Progenitor cell of endocrine pancreas (in vitro differentiated cells): ENCODE measurements at regions not wholly inside any gene's neighbourhood (a gene's known extent, or its start where the extent isn't known, plus 50 kb on each side); places are given as distances from the start of the nearest gene placed in this dataset.

Source experiments
- DNase-seq: peaks from one replicate; pipeline ENCODE4 v3.0.0; 2021; ENCODE audit warnings: low spot score; ENCODE audit not compliant: unreplicated experiment
- H3K27ac Mint-ChIP-seq: 2 replicates; pipeline ENCODE4 v1.8.0; 2021; ENCODE audit warnings: mild to moderate bottlenecking, moderate library complexity, mixed read lengths
- H3K27me3 Mint-ChIP-seq: 2 replicates; pipeline ENCODE4 v1.8.0; 2021; ENCODE audit warnings: mixed read lengths
- H3K36me3 Mint-ChIP-seq: 2 replicates; pipeline ENCODE4 v1.8.0; 2022; ENCODE audit warnings: mixed read lengths; ENCODE audit not compliant: insufficient read depth
- H3K4me1 Mint-ChIP-seq: 2 replicates; pipeline ENCODE4 v1.8.0; 2021; ENCODE audit warnings: low read depth, mixed read lengths
- H3K4me3 Mint-ChIP-seq: 2 replicates; pipeline ENCODE4 v1.8.0; 2021; ENCODE audit warnings: low read depth, mild to moderate bottlenecking, moderate library complexity, mixed read lengths
- H3K9me3 Mint-ChIP-seq: 2 replicates; pipeline ENCODE4 v1.8.0; 2021; ENCODE audit warnings: low read depth, mixed read lengths
- TF ChIP-seq, protein P1 (sequence below): fragments of 200-600 bp; sonication (generic); IDR thresholded peaks from one replicate; pipeline ENCODE4 v1.5.0; 2021; ENCODE audit warnings: antibody characterized with exemption, mild to moderate bottlenecking; ENCODE audit not compliant: unreplicated experiment

DNA sequence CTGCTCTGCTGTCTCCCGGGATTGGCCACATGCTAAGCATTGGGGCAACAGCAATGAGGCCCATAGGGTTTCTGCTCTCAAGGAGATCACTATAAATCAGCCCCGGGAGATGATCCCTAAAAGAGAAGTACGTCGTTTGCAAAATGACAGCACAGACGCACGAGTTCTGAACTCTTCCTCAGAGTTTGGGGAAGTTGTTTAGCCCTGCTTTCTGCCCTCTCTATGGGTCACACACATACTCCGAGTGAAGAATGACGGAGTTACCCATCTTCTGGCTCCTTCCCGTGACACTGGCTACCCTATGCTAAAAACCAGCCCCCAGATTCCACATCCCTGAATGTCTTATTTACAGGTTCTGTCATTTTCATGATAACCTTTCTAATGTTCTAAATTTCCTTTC lies 258.0 kb upstream of the PLEKHG7 start:
- Mint-ChIP-seq H3K4me3 (no peak overlapping the region), H3K36me3 (no peaks in the 10 kb centered on the region), H3K27ac (no peak overlapping the region), H3K27me3 (no peaks in the 10 kb centered on the region), H3K9me3 (peaks cover 5% of the 10 kb centered on the region), H3K4me1 (peaks cover 8% of the 10 kb centered on the region)
- TF ChIP-seq, protein P1, sequence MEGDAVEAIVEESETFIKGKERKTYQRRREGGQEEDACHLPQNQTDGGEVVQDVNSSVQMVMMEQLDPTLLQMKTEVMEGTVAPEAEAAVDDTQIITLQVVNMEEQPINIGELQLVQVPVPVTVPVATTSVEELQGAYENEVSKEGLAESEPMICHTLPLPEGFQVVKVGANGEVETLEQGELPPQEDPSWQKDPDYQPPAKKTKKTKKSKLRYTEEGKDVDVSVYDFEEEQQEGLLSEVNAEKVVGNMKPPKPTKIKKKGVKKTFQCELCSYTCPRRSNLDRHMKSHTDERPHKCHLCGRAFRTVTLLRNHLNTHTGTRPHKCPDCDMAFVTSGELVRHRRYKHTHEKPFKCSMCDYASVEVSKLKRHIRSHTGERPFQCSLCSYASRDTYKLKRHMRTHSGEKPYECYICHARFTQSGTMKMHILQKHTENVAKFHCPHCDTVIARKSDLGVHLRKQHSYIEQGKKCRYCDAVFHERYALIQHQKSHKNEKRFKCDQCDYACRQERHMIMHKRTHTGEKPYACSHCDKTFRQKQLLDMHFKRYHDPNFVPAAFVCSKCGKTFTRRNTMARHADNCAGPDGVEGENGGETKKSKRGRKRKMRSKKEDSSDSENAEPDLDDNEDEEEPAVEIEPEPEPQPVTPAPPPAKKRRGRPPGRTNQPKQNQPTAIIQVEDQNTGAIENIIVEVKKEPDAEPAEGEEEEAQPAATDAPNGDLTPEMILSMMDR: no peak
- DNase-seq: no peak

DNA sequence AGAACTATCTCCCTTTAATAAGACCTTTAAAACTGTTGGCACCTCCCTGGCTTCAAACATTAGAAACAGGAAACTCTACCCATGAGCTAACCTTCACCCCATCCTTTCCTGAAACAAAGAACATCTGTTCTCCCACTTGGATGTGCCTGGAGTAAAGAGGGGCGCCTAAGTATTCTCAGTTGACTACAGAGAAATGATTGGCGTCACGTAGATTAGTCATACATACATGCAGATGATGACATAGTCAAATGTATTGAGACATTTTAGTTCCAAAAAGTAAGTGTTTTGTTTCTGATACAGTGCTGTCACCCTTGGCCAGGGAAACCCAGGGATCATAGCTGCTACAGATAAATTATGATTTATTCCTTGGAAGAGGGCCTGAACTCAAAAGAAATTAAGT lies 260.0 kb upstream of the PLEKHG7 start:
- TF ChIP-seq, protein P1: no peak
- Mint-ChIP-seq H3K4me1 (peaks cover 8% of the 10 kb centered on the region), H3K27ac (no peak overlapping the region)

DNA sequence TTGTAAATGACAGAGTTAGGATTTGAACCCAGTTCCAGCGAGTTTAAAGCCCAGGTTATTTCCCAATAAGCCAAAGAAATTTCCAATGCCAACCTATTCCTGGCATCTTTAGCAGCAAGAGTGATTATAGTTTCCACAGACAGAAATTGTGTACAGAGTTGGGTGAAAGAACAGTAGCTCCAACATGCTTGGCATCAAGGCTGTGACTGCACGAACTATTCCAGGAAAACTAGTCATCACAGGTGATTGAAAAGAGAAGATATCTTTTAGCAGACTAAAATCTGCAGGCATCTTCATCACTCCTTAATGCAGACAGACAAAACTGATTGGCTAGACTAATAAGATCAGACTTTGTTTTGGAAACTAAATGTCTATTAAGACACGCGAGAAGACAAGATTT lies 262.7 kb upstream of the PLEKHG7 start:
- Mint-ChIP-seq H3K9me3 (peaks cover 1% of the 10 kb centered on the region), H3K4me3 (no peak overlapping the region), H3K27ac (no peak overlapping the region), H3K36me3 (no peaks in the 10 kb centered on the region), H3K4me1 (no peaks in the 10 kb centered on the region), H3K27me3 (peaks cover 2% of the 10 kb centered on the region)
- DNase-seq: no peak
- TF ChIP-seq, protein P1: no peak

More for the DNA sequence above, 260.0 kb upstream of the PLEKHG7 start:
- H3K27me3 Mint-ChIP-seq: peaks cover under 1% of the 10 kb centered on the region
- H3K36me3 Mint-ChIP-seq: no peaks in the 10 kb centered on the region
- DNase-seq: no peak
- no peak overlapping the region for H3K4me3 Mint-ChIP-seq
- H3K9me3 Mint-ChIP-seq: peaks cover 5% of the 10 kb centered on the region

DNA sequence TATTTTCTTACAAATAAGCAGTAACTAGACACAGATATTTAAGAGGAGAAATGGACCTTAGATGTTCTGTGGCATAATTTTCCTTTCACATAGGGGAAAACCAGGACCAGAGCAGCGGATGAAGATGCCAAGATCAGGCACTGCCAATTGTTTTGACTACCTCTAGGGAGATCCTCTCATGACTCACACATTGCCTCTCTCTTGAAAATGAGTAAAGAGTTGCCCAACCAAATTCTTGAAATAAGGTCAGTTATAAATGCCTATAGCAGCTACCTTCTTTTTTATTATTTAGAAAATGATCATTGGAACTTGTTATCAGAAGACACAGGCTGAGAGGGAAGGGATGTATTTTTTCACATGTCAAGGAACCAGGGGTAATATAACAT lies 263.4 kb upstream of the PLEKHG7 start:
- DNase-seq: no peak
- peaks cover 2% of the 10 kb centered on the region for H3K27me3 Mint-ChIP-seq
- H3K4me1 Mint-ChIP-seq: no peaks in the 10 kb centered on the region
- H3K9me3 Mint-ChIP-seq: peaks cover 3% of the 10 kb centered on the region
- TF ChIP-seq, protein P1: no peak
- no peak overlapping the region for H3K4me3 Mint-ChIP-seq
- no peaks in the 10 kb centered on the region for H3K36me3 Mint-ChIP-seq
- H3K27ac Mint-ChIP-seq: no peak overlapping the region

DNA sequence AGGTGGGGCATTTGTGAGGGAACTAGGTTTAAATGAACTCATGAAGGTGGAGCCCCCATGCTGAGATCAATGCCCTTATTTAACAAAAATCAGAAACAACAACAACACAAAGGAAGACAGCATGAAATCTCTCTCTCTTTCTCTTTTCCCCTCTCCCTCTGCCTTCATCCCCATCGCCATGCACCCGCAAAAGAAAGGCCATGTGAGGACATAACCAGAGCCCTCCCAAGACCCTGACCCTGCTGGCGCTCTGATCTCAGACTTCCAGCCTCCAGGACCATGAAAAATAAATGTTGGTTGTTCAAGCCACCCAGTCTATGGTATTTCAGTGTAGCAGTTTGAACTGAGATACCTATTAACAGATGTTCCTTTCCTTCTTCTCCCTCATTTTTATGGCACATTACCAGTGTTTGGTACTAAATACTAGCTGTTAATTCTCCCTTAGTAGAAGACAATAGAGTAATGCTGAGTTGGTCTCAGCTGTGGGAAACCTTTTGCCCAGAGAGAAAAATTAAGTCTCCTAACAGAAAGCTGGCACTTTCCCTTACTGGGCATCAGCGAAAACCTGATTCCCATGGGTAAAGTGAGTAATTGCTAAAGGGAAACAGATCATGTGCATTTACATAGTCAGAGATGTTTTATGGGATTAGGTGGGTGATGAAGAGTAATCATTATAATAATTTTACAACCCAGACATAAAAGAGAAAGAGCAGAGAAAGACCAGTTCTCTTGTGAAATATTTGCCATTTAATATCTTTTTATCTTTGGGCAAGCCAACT lies 264.0 kb upstream of the PLEKHG7 start:
- Mint-ChIP-seq H3K27me3 (peaks cover 2% of the 10 kb centered on the region), H3K36me3 (no peaks in the 10 kb centered on the region), H3K4me1 (no peaks in the 10 kb centered on the region), H3K27ac (no peak overlapping the region), H3K9me3 (peaks cover 3% of the 10 kb centered on the region), H3K4me3 (no peak overlapping the region)
- DNase-seq: no peak
- TF ChIP-seq, protein P1: no peak
